SHP77 treated with DMSO at 0.1 percent for 48 hours (cell line): ENCODE measurements at regions not wholly inside any gene's neighbourhood (a gene's known extent, or its start where the extent isn't known, plus 50 kb on each side); places are given as distances from the start of the nearest gene placed in this dataset.

ENCODE experiments used
- DNase-seq: peaks from one replicate; lab custom pipeline; 2025; lab: John Stamatoyannopoulos, UW

- DNase-seq = no peak
These were observed 71.5 kb upstream of the CD82 start for GRCh38 chr11:44493930-44494329.

- no peak for DNase-seq
These were observed 70.7 kb upstream of the CD82 start for GRCh38 chr11:44494785-44495184.

GRCh38 chr11:44496391-44496790 is 69.1 kb upstream of the CD82 start:
- DNase-seq = no peak

- DNase-seq = no peak
These were observed 67.2 kb upstream of the CD82 start for GRCh38 chr11:44498089-44498871.

- no peak for DNase-seq
These were observed 63.0 kb upstream of the CD82 start for GRCh38 chr11:44502506-44502905.

GRCh38 chr11:44505581-44506054 is 59.8 kb upstream of the CD82 start:
- no peak for DNase-seq

GRCh38 chr11:44506375-44507016 is 59.0 kb upstream of the CD82 start:
- no peak for DNase-seq

GRCh38 chr11:44507491-44507890 is 58.0 kb upstream of the CD82 start:
- DNase-seq = no peak

- DNase-seq = no peak
These were observed 57.5 kb upstream of the CD82 start for GRCh38 chr11:44507896-44508445.

GRCh38 chr11:44509296-44509695 is 56.2 kb upstream of the CD82 start:
- DNase-seq = no peak

- no peak for DNase-seq
These were observed 55.1 kb upstream of the CD82 start for GRCh38 chr11:44510372-44510771.

- no peak for DNase-seq
These were observed 52.6 kb upstream of the CD82 start for GRCh38 chr11:44512818-44513217.

GRCh38 chr11:44515048-44515447 is 50.4 kb upstream of the CD82 start:
- no peak for DNase-seq
